ENCODE measurements at regions not wholly inside any gene's neighbourhood (a gene's known extent, or its start where the extent isn't known, plus 50 kb on each side); places are given as distances from the start of the nearest gene placed in this dataset.

DNA sequence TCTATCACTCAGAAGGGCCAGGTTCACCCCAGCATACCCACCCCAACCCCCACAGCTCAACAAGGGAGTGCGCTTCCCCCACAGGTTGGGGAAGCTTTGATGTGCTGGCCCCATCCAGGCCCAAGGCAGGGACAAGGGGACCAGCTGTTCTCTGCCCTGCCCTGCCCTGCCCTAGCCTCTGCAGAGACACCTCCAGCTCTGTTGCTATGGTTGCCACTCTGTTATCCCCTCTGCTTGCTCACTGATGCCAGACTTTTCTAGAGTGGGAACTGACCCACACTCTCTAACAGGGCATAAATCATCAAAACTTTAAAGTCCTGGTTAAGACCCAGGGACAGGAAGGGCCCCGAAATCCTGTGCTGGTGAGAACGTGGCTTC is 50.4 kb upstream of the ENPP7 start:
- no peaks in the 10 kb centered on the region for H3K36me3 Mint-ChIP-seq (ENCODE audit: low read depth)
- DNase-seq, result no peak
- TF ChIP-seq, protein P1, sequence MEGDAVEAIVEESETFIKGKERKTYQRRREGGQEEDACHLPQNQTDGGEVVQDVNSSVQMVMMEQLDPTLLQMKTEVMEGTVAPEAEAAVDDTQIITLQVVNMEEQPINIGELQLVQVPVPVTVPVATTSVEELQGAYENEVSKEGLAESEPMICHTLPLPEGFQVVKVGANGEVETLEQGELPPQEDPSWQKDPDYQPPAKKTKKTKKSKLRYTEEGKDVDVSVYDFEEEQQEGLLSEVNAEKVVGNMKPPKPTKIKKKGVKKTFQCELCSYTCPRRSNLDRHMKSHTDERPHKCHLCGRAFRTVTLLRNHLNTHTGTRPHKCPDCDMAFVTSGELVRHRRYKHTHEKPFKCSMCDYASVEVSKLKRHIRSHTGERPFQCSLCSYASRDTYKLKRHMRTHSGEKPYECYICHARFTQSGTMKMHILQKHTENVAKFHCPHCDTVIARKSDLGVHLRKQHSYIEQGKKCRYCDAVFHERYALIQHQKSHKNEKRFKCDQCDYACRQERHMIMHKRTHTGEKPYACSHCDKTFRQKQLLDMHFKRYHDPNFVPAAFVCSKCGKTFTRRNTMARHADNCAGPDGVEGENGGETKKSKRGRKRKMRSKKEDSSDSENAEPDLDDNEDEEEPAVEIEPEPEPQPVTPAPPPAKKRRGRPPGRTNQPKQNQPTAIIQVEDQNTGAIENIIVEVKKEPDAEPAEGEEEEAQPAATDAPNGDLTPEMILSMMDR (IDR thresholded peaks at IDR 0.05), result no peak
- H3K4me3 Mint-ChIP-seq, result no peak overlapping the region
- no peak overlapping the region for H3K27ac Mint-ChIP-seq
- peaks cover 2% of the 10 kb centered on the region for H3K4me1 Mint-ChIP-seq
- H3K9me3 Mint-ChIP-seq, result no peaks in the 10 kb centered on the region
- ChIA-PET CTCF (no interaction called here), POLR2A (no interaction called here)
- H3K27me3 Mint-ChIP-seq, result peaks cover 27% of the 10 kb centered on the region
- no peak for ATAC-seq (ENCODE audit: low read depth)
- intact Hi-C loops (cut with micrococcal nuclease), result no loop called here

DNA sequence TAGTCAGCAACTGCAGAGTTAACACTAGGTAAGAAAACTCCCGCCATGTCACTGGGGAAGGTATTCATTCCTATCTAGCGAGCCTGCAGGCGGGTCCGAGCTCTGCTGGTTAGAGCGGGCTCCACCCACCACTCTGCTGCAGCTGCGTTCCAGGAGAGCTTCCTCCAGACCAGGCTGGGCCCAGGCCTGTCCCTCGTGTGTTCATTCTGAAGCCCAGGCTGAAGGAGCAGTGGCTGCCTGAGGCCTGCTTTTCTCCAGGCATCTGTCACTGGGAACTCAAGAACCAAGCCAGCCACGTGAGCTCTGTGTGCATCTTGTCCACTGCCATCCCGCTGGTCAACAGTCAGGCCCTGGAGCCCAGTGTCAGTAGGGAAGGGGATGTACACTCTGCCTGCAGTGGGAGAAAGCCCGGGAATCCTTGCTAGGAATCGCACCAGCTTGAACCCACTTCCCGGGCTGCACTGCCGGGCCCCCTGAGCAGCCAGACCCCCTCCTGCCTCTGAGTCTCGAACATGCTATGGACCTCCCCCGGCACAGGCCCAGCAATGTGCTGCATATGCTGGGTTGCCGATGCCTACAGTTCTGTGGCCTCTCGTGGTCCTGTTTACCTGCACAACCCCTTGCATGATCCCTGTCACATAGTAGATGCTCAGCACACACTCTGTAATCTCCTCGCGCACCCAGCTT is 51.0 kb upstream of the ENPP7 start:
- ChIA-PET CTCF (no interaction called here), POLR2A (no interaction called here)
- no peak for ATAC-seq (ENCODE audit: low read depth)
- Mint-ChIP-seq H3K4me1 (peaks cover 2% of the 10 kb centered on the region), H3K36me3 (ENCODE audit: low read depth) (no peaks in the 10 kb centered on the region), H3K9me3 (no peaks in the 10 kb centered on the region), H3K27me3 (peaks cover 27% of the 10 kb centered on the region), H3K27ac (no peak overlapping the region), H3K4me3 (no peak overlapping the region)
- TF ChIP-seq, protein P1 (IDR thresholded peaks at IDR 0.05), result no peak
- intact Hi-C loops (cut with micrococcal nuclease), result no loop called here
- DNase-seq, result no peak

DNA sequence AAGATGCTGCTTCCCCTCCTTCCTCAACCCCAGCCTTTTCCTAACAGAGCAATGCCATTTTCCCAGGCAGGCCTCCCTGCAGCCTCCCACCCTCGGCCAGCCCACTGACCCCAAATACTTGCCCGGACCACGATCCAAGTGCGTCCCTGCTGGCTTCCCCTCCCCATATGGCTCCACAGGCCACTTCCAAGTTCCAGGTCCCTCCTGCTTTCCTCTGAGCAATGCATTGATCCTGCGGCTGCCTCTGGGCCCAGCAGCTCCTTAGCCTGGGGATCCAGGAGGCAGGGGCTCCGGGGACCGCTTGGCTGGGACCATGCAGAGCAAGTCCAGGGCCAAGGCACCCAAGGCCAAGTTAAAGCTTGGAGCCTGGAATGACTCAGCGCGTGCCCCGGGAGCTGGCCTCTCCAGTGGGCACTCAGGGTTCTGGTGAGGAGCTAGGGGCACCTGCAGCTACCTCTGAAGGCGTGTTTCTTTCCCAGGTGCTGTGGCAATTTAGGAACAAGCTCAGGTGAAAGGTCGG is 51.9 kb upstream of the ENPP7 start:
- DNase-seq, result no peak
- ATAC-seq (ENCODE audit: low read depth), result no peak
- H3K27ac Mint-ChIP-seq, result no peak overlapping the region
- no peaks in the 10 kb centered on the region for H3K36me3 Mint-ChIP-seq (ENCODE audit: low read depth)
- TF ChIP-seq, protein P1 (IDR thresholded peaks at IDR 0.05), result no peak
- CTCF ChIA-PET, result no interaction called here
- POLR2A ChIA-PET, result no interaction called here
- H3K4me3 Mint-ChIP-seq, result no peak overlapping the region
- H3K27me3 Mint-ChIP-seq, result peaks cover 22% of the 10 kb centered on the region
- H3K9me3 Mint-ChIP-seq, result peaks cover under 1% of the 10 kb centered on the region
- intact Hi-C loops (cut with micrococcal nuclease), result no loop called here
- peaks cover 2% of the 10 kb centered on the region for H3K4me1 Mint-ChIP-seq

DNA sequence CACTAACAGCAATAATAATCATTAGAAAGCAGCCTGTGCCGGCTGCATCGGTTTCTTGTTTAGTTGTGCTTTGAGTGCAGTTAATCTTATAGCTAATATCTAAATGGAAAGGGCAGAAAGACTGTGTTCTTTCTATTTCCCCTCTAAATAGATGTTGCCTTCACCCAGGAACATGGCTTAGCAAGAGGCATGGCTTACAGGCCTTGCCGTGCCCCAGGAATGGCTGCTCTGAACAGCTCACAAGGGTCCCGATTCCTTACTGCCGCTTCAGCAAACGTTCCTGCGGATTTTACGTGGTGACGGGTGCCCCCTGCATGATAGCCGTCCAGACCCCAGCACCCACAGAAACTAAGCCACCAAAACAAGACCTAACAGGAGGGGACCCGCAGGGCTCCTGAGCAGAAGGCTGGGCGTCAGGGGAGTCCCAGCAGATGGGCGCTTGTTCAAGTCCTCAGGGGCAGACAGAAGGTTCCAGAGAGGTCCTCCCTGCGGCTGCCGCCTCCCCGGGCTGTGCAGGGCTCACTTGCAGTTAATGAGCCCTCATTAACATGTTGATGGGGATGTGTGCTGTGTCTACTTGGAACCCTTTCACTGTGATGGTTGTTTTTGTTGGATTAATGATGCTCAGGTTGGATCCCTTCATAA is 52.5 kb upstream of the ENPP7 start:
- DNase-seq (no peak), ATAC-seq (ENCODE audit: low read depth) (no peak)
- H3K4me3 Mint-ChIP-seq, result no peak overlapping the region
- peaks cover 20% of the 10 kb centered on the region for H3K27me3 Mint-ChIP-seq
- ChIA-PET POLR2A (no interaction called here), CTCF (no interaction called here)
- H3K9me3 Mint-ChIP-seq, result peaks cover 6% of the 10 kb centered on the region
- H3K4me1 Mint-ChIP-seq, result peaks cover 2% of the 10 kb centered on the region
- H3K27ac Mint-ChIP-seq, result no peak overlapping the region
- TF ChIP-seq, protein P1 (IDR thresholded peaks at IDR 0.05), result no peak
- no peaks in the 10 kb centered on the region for H3K36me3 Mint-ChIP-seq (ENCODE audit: low read depth)
- intact Hi-C loops (cut with micrococcal nuclease), result no loop called here

DNA sequence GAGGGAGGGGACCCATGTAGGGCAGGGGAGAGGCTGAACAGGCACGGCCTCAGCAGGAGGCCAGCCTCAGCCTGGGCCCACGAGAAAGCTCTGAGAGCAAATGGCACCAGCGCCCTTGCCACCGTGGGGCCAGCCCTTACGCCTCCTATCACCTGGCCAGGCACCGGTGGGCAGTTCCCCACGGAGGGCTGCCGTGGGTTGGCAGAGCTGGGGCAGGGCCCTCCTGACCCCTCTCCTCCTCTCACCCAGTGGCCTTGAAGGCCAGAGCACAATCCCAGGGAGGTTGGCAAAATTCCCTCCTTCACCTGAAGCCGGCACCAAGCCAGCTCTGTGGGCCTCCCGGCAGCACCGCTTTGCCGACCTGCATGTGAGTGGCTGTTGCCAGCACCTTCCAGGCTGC is 53.1 kb upstream of the ENPP7 start:
- TF ChIP-seq, protein P1 (IDR thresholded peaks at IDR 0.05), result no peak
- Mint-ChIP-seq H3K9me3 (peaks cover 8% of the 10 kb centered on the region), H3K4me3 (no peak overlapping the region), H3K27ac (no peak overlapping the region), H3K27me3 (peaks cover 22% of the 10 kb centered on the region), H3K36me3 (ENCODE audit: low read depth) (no peaks in the 10 kb centered on the region), H3K4me1 (peaks cover 2% of the 10 kb centered on the region)
- intact Hi-C loops (cut with micrococcal nuclease), result no loop called here
- ATAC-seq (ENCODE audit: low read depth) (no peak), DNase-seq (no peak)
- ChIA-PET CTCF (no interaction called here), POLR2A (no interaction called here)

Data from activated B cell treated with CpG ODN at 0.5 μM for 24 hours (primary cell).